GM21423 (cell line): ENCODE measurements at regions not wholly inside any gene's neighbourhood (a gene's known extent, or its start where the extent isn't known, plus 50 kb on each side); places are given as distances from the start of the nearest gene placed in this dataset.
"Not testable (repeated sequence)": the region's sequence is repeated elsewhere in the genome, so short reads cannot be mapped to it uniquely, and the experiment has no call there.

Experiments used
- ATAC-seq: cut with Tn5 transposase; IDR thresholded peaks from one replicate; pipeline ENCODE4 v1.9.1; 2021; ENCODE audit warnings: mild to moderate bottlenecking, moderate library complexity; ENCODE audit not compliant: unreplicated experiment

DNA sequence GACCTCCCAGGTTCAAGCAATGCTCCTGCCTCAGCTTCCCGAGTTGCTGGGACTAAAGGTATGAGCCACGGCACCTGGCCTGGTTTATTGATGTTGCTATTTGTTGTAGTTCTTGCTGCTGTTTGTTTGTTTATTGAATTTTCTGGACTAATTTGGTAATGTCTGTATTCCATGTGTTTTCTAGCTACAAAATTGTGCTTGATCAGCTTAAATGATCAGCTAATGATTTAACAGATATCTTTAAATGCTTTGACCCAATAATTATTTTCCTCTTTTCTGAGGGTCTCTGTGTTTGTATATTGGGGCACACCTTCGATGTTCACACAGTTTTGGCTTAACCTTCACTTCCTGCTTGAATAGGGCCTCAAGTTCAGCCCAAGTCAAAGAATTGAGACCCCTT, 488.1 kb upstream of the HTR2C start:
- no peak for ATAC-seq

DNA sequence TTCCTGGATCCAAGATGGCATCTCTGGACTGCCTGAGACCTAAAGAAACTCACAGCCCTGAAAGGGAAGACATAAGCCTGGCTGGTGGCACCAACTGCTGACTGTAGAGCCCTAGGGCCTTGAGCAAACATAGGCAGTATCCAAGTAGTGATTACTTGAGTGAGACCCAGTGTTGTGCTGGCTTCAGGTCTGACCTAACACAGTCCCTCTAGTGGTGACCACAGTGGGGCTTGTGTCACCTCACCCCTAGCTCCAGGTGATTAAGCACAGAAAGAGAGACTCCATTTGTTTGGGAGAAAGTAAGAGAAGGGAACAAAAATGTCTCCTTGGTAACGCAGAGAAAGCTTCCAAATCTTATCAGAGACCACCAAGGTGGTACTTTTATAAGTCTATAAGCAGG, 496.3 kb upstream of the HTR2C start:
- no peak for ATAC-seq

DNA sequence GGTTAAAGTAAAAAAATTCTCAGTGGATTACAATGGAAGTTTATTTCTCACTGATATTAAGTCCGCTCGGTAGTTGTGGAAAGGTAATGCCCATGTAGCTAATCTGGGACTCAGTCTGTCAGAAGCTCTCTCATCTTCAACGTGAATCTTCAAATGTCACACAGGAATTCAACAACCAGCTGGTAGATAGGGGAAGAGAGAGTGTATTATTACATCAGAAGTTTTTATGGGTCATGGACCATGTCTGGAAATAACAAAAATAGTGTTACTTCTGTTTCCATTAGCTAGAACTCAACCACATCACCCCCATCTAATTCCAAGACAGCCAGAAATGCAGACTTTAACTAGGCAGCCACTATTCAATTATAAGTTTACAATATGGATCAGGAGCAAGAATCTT, 506.1 kb upstream of the HTR2C start:
- no peak for ATAC-seq

DNA sequence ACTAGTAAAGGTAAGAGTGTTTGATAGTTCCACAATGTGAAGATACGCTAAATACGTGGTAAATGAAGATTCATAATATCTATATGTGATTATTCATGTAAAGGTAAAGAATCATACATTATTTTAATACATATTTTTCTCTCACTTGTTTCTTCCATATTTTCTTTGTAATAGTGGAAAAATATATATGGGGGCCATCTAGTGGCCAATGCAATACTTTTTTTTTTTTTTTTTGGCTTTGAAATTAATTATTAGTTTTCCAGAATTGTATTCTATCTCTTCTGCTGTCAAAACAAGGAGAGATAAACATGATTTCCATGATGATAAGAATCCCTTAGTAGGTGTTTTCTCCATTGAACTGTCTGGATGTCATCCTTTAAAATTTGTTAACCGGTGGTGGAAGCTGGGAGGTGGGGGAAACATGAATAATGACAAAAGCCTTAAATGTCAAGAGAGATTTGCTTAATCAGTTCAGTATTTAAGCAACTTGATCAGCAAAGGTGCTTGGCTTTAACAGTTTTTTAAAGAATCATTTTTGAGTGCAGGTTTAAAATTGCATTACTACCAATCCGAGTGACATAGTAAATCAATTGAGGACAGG, 508.7 kb upstream of the HTR2C start:
- ATAC-seq: no peak

DNA sequence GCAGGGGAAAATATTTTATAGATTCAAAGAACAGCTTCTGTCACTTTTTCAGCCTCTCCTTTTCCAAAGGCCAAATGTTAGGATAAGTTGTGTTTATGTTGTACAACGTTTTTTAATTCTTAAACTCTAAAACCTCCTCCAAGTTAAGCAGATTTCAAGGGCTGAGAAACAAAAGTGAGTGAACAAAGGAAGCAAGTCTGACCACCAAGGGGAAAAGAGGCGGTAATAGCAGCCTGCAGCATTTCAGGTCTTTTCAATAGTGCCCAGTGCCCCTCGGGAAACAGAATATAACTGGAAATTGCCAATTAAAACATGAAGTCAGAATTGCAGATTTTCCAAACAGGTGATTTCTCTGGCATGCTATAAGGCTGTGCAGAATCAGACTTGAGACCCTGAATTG, 510.0 kb upstream of the HTR2C start:
- no peak for ATAC-seq

- ATAC-seq: no peak
These were observed 512.5 kb upstream of the HTR2C start for GRCh38 chrX:114071412-114071811.

DNA sequence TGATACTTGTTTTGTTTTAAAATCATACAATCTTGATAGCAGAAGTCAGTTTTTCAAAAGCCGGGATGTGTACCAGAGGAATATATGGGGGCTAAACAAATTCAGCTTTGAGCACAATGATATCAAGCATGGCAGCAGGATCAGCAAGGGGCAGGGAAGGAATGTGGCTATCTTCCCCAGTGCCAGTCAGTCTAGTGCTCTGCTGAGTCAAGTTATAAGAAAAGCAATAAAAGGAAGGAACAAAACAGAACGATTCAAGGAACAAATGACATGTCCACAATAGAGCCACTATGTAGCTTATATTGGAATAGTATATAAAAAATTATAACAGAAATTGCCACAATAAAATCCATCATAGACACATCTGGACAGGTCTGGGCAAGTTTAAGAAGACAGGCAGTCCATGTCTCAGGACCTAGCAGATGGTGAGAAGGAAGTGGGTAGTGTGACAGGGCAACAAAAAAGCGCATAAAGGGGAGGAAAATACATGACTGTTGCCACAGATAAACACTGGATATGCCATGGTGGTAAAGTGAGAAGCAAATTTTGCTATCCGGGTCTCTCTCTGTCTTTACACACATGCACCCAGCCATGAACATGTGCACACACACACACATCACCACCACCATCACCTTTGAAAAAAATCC, 518.2 kb upstream of the HTR2C start:
- no peak for ATAC-seq

GRCh38 chrX:114061226-114061625, 522.7 kb upstream of the HTR2C start:
- ATAC-seq: no peak

DNA sequence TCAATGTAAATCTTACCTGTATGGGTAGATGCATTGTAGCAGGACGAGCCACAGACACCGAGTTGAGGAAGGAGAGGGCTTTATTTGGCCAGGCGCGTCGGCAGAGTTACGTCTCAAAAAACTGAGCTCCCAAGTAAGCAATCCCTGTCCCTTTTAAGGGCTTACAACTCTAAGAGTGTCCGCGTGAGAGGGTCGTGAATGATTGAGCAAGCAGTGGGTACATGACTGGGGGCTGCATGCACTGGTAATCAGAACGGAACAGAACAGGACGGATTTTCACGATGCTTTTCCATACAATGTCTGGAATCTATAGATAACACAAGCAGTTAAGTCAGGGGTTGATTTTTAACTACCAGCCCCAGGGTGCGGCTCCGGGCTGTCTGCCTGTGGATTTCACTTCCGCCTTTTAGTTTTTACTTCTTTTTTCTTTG, 524.9 kb upstream of the HTR2C start:
- no peak for ATAC-seq

DNA sequence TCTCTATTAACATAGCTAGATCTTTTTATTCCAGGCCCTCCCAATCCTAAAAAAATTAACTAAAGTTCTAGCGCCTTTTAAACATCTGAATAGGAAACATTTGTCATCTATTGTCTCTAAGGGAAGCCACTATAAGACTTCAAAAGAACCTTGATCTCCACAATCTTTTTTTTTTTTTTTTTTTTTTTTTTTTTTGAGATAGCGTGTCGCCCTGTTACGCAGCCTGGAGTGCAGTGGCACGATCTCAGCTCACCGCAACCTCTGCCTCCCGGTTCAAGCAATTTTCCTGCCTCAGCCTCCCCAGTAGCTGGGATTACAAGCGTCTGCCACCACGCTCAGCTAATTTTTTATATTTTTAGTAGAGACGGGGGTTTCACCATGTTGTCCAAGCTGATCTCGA, 526.5 kb upstream of the HTR2C start:
- ATAC-seq: not testable (repeated sequence)

DNA sequence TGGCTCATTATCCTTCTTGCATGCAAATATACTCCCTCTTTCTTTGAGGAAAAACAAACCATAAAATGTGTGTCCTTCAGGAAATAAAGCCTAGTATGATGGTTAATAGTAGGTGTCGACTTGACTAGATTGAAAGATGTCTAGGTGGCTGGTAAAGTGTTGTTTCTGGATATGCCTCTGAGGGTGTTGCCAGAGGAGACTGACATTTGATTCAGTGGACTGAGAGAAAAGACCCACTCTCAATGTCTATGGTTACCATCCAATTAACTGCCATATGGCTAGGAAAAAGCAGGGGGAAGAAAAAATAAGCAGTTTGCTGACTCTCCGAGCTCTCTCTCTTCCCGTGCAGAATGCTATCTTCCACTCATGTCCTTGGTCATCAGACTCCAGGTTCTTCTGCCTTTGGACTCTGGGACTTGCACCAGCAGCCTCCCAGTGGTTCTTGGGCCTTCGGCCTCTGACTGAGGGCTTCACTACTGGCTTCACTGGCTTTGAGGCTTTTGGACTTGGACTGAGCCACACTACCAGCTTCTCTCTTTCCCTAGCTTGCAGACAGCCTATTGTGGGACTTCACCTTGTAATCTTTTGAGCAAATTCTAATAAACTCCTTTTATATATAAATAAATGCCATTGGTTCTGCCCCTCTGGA, 532.1 kb upstream of the HTR2C start:
- no peak for ATAC-seq

DNA sequence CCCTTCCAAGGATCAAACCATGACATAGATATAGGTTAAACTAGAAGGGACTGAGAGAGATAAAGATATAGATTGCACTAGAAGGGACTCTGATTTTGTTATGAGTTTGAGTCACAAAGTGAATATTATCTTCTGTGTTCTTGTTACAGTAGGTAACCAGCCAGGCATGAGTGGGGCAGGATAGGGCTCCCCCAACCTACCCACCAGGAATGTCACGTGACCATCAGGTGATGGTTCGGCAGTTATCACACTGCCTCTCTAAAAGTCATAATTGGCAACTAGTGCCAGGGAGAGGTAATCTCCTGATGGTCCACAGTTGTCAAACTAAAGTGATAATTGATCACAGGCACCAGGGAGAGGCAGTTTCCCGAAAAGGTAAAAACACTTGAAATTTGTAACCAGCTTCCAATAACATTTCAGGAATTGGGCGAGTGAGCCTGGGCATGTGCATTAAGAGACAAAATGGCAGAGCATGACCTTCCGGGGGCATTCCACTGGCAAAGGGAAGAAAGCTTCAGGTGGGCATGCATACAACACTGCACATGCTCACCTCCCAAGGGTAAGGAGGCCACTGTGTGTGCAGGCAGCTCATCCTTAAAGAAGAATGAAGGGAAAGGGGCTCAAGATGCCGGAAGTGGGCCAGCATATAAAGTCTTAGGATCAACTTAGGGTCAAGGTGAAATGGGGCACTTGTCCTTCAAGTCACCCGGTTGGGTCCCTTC, 533.6 kb upstream of the HTR2C start:
- no peak for ATAC-seq

DNA sequence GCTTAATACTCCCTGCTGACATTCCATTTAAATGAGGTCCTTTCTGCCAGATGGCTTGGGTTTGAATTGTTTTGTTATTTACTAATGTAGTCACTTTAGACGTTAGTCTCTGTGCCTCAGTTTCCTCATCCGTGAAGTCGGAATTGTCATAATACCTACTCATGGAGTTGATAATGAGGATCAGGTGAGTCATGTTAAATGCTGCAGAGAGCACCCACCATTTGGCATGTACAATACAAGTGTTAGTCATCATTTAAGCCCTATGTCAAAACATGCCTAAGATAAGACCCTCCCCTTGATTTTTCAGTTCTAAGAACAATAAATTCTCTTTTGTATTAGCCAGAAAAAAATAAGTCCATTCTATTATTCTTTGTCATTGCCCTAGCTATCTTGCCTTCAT, 534.8 kb upstream of the HTR2C start:
- no peak for ATAC-seq

- no peak for ATAC-seq
These were observed 536.3 kb upstream of the HTR2C start for GRCh38 chrX:114047558-114047957.

DNA sequence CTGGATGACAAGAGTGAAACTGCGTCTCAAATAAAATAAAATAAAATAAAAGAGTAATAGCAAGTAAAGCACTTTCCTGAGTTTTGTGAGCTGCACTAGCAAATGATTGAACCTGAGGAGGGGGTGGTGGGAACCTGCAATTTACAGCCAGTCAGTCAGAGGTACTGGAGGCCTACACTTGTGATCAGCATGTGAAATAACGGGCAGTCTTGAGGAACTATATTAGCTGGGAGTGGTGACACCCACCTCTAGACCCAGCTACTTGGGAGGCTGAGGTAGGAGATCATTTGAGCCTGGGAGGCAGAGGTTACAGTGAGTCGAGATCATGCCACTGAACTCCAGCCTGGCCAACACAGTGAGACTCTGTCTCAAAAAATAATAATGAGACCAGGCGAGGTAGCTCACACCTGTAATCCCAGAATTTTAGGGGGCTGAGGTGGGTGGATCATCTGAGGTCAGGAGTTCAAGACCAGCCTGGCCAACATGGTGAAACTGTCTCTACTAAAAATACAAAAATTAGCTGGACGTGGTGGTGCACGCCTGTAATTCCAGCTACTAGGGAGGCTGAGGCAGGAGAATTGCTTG, 537.1 kb upstream of the HTR2C start:
- no peak for ATAC-seq

GRCh38 chrX:114041470-114041869, 542.4 kb upstream of the HTR2C start:
- ATAC-seq: not testable (repeated sequence)

GRCh38 chrX:114040661-114041269, 543.1 kb upstream of the HTR2C start:
- ATAC-seq: not testable (repeated sequence)

GRCh38 chrX:114040111-114040510, 543.8 kb upstream of the HTR2C start:
- ATAC-seq: not testable (repeated sequence)

DNA sequence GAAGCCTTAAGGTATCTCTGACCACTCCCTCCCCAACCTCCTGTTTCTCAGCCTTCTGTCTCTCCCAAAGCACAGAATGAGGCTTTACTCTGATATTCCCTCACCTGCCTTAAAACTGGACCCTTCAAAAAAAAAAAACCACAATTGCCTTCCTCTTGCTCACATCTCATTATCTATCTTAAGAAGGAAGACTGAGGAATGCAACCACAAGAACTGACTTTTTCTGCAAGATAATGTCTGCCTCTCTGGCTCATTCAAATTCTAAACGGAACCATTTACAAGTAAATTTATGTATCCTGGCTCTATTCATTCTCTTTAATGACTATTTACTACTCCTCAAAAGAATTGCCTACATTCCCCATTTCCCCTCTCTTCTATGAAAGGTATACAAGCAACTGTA, 545.5 kb upstream of the HTR2C start:
- ATAC-seq: no peak

GRCh38 chrX:114037515-114037914, 546.4 kb upstream of the HTR2C start:
- ATAC-seq: no peak
